ENCODE measurements at regions not wholly inside any gene's neighbourhood (a gene's known extent, or its start where the extent isn't known, plus 50 kb on each side); places are given as distances from the start of the nearest gene placed in this dataset.

DNA sequence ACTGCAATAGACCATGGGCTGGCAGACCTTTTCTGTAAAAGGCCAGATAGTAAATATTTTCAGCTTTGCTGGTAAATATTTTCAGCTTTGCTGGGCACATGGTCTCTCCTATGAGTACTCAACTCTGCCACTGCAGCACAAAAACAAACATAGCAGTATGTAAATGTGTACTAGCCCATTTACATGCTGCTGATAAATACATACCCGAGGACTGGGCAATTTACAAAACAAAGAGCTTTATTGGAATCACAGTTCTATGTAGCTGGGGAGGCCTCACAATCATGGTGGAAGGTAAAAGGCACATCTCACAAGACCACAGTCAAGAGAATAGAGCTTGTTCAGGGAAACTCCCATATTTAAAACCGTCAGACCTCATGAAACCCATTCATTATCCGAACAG, 793.0 kb downstream of the EDEM1 start:
- DNase-seq, result no peak
- Histone ChIP-seq H3K4me3 (ENCODE audit: low read length in 3 of 3) (no peak overlapping the region), H3K9ac (ENCODE audit: low read length in 3 of 3) (no peak overlapping the region), H3K9me3 (ENCODE audit: control insufficient read depth in 2 of 3, insufficient read depth in 1 of 3, low read length in 3 of 3) (peaks cover 0 to 3% (median 0%) of the 10 kb centered on the region in 3 donors), H3K27ac (ENCODE audit: low read depth in 2 of 2, low read length in 2 of 2) (no peak overlapping the region), H3K4me1 (ENCODE audit: control insufficient read depth in 2 of 3, insufficient read depth in 2 of 3, low read depth in 1 of 3, low read length in 3 of 3) (no peaks in the 10 kb centered on the region), H3K27me3 (ENCODE audit: control insufficient read depth, insufficient read depth, low read length) (no peaks in the 10 kb centered on the region), H3K36me3 (ENCODE audit: control insufficient read depth in 2 of 3, insufficient read depth in 3 of 3, low read length in 3 of 3) (no peaks in the 10 kb centered on the region)
- TF ChIP-seq, protein P1, sequence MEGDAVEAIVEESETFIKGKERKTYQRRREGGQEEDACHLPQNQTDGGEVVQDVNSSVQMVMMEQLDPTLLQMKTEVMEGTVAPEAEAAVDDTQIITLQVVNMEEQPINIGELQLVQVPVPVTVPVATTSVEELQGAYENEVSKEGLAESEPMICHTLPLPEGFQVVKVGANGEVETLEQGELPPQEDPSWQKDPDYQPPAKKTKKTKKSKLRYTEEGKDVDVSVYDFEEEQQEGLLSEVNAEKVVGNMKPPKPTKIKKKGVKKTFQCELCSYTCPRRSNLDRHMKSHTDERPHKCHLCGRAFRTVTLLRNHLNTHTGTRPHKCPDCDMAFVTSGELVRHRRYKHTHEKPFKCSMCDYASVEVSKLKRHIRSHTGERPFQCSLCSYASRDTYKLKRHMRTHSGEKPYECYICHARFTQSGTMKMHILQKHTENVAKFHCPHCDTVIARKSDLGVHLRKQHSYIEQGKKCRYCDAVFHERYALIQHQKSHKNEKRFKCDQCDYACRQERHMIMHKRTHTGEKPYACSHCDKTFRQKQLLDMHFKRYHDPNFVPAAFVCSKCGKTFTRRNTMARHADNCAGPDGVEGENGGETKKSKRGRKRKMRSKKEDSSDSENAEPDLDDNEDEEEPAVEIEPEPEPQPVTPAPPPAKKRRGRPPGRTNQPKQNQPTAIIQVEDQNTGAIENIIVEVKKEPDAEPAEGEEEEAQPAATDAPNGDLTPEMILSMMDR (IDR thresholded peaks at IDR 0.05; ENCODE audit: borderline replicate concordance, extremely low read depth, insufficient read depth), result no peak
- FAIRE-seq, result no peak
- intact Hi-C loops (cut with DNase I), result no loop called here

DNA sequence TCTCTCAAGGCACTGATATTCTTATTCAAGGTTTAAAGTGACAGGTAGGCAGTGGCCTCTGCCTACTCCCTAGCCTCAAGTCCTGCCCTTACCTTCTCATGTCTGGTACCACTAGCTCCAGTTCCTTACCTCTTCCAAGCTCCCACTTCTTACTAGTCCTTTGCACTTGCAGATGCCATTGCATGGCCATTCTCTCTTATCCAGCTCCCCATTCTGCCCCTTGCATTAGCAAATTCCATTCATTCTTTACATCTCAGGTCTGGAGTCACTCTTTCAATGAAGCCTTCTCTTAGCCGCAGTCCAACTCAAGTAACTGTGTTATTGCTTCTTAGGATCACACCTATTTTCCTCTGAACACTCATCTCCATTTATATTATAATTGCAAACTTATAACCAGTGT, 807.1 kb downstream of the EDEM1 start:
- Histone ChIP-seq H3K9me3 (ENCODE audit: control insufficient read depth in 2 of 3, insufficient read depth in 1 of 3, low read length in 3 of 3) (no peaks in the 10 kb centered on the region), H3K27ac (ENCODE audit: low read depth in 2 of 2, low read length in 2 of 2) (no peak overlapping the region), H3K9ac (ENCODE audit: low read length in 3 of 3) (no peak overlapping the region), H3K4me3 (ENCODE audit: low read length in 3 of 3) (no peak overlapping the region), H3K4me1 (ENCODE audit: control insufficient read depth in 2 of 3, insufficient read depth in 2 of 3, low read depth in 1 of 3, low read length in 3 of 3) (no peaks in the 10 kb centered on the region), H3K36me3 (ENCODE audit: control insufficient read depth in 2 of 3, insufficient read depth in 3 of 3, low read length in 3 of 3) (no peaks in the 10 kb centered on the region), H3K27me3 (ENCODE audit: control insufficient read depth, insufficient read depth, low read length) (no peaks in the 10 kb centered on the region)
- TF ChIP-seq, protein P1 (IDR thresholded peaks at IDR 0.05; ENCODE audit: borderline replicate concordance, extremely low read depth, insufficient read depth), result no peak
- FAIRE-seq, result no peak
- intact Hi-C loops (cut with DNase I), result no loop called here
- DNase-seq, result no peak

DNA sequence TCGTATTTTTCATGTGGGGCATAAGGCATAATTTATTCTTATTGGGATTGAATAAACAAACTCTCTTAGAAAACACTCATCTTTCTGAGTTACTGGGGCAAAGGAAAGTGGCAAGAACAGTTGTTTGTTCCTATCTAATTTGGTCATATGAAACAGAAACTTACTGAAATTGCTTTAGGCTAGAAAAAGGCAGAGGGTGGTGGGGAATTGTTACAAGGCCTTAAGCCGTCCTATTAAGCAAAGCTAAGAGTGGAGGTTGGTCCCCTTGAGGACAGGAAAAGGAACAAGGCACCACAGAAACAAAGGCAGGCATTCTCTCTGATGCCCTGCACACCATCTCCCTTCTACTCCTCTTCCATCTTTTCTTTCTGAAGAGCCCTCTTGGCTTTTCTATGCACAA, 830.9 kb downstream of the EDEM1 start:
- Histone ChIP-seq H3K4me3 (ENCODE audit: low read length in 3 of 3) (no peak overlapping the region), H3K27me3 (ENCODE audit: control insufficient read depth, insufficient read depth, low read length) (no peaks in the 10 kb centered on the region), H3K36me3 (ENCODE audit: control insufficient read depth in 2 of 3, insufficient read depth in 3 of 3, low read length in 3 of 3) (no peaks in the 10 kb centered on the region), H3K9me3 (ENCODE audit: control insufficient read depth in 2 of 3, insufficient read depth in 1 of 3, low read length in 3 of 3) (peaks cover 0 to 4% (median 0%) of the 10 kb centered on the region in 3 donors), H3K4me1 (ENCODE audit: control insufficient read depth in 2 of 3, insufficient read depth in 2 of 3, low read depth in 1 of 3, low read length in 3 of 3) (no peaks in the 10 kb centered on the region), H3K27ac (ENCODE audit: low read depth in 2 of 2, low read length in 2 of 2) (no peak overlapping the region), H3K9ac (ENCODE audit: low read length in 3 of 3) (no peak overlapping the region)
- DNase-seq, result no peak
- no peak for FAIRE-seq
- TF ChIP-seq, protein P1 (IDR thresholded peaks at IDR 0.05; ENCODE audit: borderline replicate concordance, extremely low read depth, insufficient read depth), result no peak
- intact Hi-C loops (cut with DNase I), result no loop called here

DNA sequence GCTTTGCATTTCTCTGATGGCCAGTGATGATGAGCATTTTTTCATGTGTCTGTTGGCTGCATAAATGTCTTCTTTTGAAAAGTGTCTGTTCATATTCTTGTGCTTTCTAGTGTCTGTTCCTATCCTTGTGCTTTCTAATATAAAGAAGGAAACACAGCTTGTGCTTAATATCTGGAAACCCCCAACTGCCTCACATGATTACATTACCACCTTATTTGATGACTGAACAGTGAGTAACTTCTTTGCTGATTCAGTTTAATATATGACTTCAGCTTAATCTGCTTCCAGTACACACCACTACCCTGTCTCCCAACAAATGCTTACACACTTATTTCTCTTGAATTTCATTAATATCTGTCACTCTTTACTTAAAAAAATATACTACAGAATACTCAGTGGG, 835.1 kb downstream of the EDEM1 start:
- FAIRE-seq (no peak), DNase-seq (no peak)
- H3K4me3 ChIP-seq (ENCODE audit: low read length in 3 of 3), result no peak overlapping the region
- H3K9me3 ChIP-seq (ENCODE audit: control insufficient read depth in 2 of 3, insufficient read depth in 1 of 3, low read length in 3 of 3), result no peaks in the 10 kb centered on the region
- H3K27ac ChIP-seq (ENCODE audit: low read depth in 2 of 2, low read length in 2 of 2), result no peak overlapping the region
- H3K36me3 ChIP-seq (ENCODE audit: control insufficient read depth in 2 of 3, insufficient read depth in 3 of 3, low read length in 3 of 3), result no peaks in the 10 kb centered on the region
- intact Hi-C loops (cut with DNase I), result no loop called here
- H3K27me3 ChIP-seq (ENCODE audit: control insufficient read depth, insufficient read depth, low read length), result no peaks in the 10 kb centered on the region
- TF ChIP-seq, protein P1 (IDR thresholded peaks at IDR 0.05; ENCODE audit: borderline replicate concordance, extremely low read depth, insufficient read depth), result no peak
- no peaks in the 10 kb centered on the region for H3K4me1 ChIP-seq (ENCODE audit: control insufficient read depth in 2 of 3, insufficient read depth in 2 of 3, low read depth in 1 of 3, low read length in 3 of 3)
- no peak overlapping the region for H3K9ac ChIP-seq (ENCODE audit: low read length in 3 of 3)

Data from kidney (tissue), 13 donors.